SJSA1 (cell line): ENCODE measurements at regions not wholly inside any gene's neighbourhood (a gene's known extent, or its start where the extent isn't known, plus 50 kb on each side); places are given as distances from the start of the nearest gene placed in this dataset.

Experiments used
- DNase-seq, 2 experiments: peaks; one replicate each; pipeline ENCODE4 v3.0.0-alpha.2; 2015 to 2020; ENCODE audit warnings: low spot score in 2 of 2, low read depth in 1 of 2
- H3K27ac ChIP-seq: fragments of 250-450 bp; sonication (Bioruptor Pico); 2 replicates; pipeline ENCODE4 v1.5.1; 2020; ENCODE audit warnings: mild to moderate bottlenecking, moderate library complexity
- H3K27me3 ChIP-seq: fragments of 250-450 bp; sonication (Bioruptor Pico); replicated peaks from 2 replicates; pipeline ENCODE4 v1.5.1; 2020; ENCODE audit warnings: mild to moderate bottlenecking, moderate library complexity
- H3K36me3 ChIP-seq: fragments of 250-450 bp; sonication (Bioruptor Pico); 2 replicates; pipeline ENCODE4 v1.5.1; 2020; ENCODE audit warnings: mild to moderate bottlenecking
- H3K4me1 ChIP-seq: fragments of 250-450 bp; sonication (Bioruptor Pico); replicated peaks from 2 replicates; pipeline ENCODE4 v1.6.1; 2021; ENCODE audit warnings: mild to moderate bottlenecking
- H3K4me3 ChIP-seq: fragments of 250-450 bp; sonication (Bioruptor Pico); 2 replicates; pipeline ENCODE4 v1.5.1; 2020; ENCODE audit warnings: mild to moderate bottlenecking
- H3K9me3 ChIP-seq: fragments of 250-450 bp; sonication (Bioruptor Pico); replicated peaks from 2 replicates; pipeline ENCODE4 v1.5.1; 2020; ENCODE audit warnings: mild to moderate bottlenecking

DNA sequence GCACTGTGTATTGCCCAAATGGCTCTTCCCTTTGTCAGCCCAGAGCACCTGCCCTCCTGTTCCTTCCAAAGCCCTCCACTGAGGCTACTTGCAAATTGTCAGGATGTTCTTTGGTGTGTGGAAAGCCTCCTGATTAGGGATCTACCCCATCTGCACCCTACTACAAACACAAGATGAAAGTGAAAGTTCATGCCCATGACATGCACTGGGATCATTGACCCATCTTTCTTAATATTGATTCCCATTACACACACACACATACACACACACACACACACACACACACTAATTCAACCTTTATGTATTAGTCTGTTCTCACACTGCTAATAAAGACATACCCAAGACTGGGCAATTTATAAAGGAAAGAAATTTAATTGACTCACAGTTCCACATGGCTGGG is 213.7 kb upstream of the IGFBP3 start:
- no peak for DNase-seq
- H3K27ac ChIP-seq, result no peak overlapping the region
- no peak overlapping the region for H3K4me3 ChIP-seq
- H3K36me3 ChIP-seq, result no peaks in the 10 kb centered on the region
- no peaks in the 10 kb centered on the region for H3K27me3 ChIP-seq
- H3K9me3 ChIP-seq, result no peaks in the 10 kb centered on the region
- H3K4me1 ChIP-seq, result peaks cover 9% of the 10 kb centered on the region

DNA sequence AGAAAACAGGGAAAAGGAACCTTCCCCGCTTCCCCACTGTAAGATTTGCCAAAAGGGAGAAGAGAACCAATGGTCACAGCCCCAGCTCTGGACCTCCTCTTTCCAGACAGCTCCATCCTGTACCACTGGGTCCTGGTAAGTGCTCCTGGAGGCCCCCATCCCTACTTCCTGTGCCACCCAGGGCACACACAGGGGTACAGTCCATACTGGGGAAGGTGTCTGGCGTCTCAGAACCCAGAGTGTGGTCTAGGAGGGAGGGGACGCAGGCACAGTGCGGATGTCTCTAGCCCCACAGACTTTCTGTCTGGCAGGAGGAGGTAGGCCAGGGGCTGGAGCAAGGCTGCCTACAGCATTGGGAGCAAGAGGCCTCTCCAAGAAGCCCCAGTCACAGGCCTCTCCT is 213.3 kb upstream of the IGFBP3 start:
- Histone ChIP-seq H3K36me3 (no peaks in the 10 kb centered on the region), H3K4me1 (peaks cover 7% of the 10 kb centered on the region), H3K9me3 (no peaks in the 10 kb centered on the region), H3K27ac (no peak overlapping the region), H3K27me3 (no peaks in the 10 kb centered on the region), H3K4me3 (no peak overlapping the region)
- no peak for DNase-seq

DNA sequence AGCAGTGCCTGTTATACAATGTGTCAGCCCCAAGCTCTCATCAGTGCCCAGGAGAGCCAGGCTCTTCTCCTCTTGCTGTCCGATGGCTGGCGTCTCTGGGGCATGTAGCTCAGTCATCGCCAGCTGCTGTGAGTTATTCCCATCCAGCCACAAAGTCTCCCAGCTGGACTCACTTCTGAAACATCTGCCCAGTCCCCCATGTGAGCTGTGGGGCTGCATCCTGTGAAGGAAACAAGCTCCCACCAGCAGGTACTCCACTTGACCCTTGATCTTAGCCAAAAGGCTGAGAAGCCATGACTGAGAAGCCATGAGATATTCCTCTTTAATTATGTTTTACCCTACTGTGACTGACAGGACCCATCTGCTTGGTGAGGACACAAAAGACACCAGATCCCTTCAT is 212.7 kb upstream of the IGFBP3 start:
- H3K4me3 ChIP-seq, result no peak overlapping the region
- H3K27me3 ChIP-seq, result no peaks in the 10 kb centered on the region
- no peak for DNase-seq
- peaks cover under 1% of the 10 kb centered on the region for H3K4me1 ChIP-seq
- no peaks in the 10 kb centered on the region for H3K36me3 ChIP-seq
- H3K27ac ChIP-seq, result no peak overlapping the region
- no peaks in the 10 kb centered on the region for H3K9me3 ChIP-seq

DNA sequence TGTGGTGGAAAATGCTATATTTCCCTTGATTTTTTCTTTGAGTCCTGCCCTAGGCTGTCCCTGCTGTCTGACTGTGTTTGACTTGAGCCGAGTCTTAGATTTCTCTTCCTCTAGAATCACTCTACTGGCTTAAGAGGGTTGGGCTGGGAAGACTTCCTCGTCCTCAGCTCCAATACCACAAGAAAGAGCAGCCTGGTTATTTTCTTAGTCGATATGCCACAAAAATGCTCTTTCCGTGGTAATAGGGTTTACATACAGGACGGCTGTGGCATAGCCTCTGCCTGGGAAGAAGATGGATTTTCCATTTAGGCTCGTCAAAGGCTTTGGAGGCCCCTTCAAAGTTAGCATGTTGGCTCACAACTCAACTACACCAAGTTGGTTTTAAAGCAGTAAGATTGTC is 212.0 kb upstream of the IGFBP3 start:
- Histone ChIP-seq H3K9me3 (no peaks in the 10 kb centered on the region), H3K4me3 (no peak overlapping the region), H3K4me1 (no peaks in the 10 kb centered on the region; the same call in 1 of the 2 replicates), H3K36me3 (no peaks in the 10 kb centered on the region), H3K27me3 (no peaks in the 10 kb centered on the region), H3K27ac (no peak overlapping the region)
- DNase-seq, result no peak

DNA sequence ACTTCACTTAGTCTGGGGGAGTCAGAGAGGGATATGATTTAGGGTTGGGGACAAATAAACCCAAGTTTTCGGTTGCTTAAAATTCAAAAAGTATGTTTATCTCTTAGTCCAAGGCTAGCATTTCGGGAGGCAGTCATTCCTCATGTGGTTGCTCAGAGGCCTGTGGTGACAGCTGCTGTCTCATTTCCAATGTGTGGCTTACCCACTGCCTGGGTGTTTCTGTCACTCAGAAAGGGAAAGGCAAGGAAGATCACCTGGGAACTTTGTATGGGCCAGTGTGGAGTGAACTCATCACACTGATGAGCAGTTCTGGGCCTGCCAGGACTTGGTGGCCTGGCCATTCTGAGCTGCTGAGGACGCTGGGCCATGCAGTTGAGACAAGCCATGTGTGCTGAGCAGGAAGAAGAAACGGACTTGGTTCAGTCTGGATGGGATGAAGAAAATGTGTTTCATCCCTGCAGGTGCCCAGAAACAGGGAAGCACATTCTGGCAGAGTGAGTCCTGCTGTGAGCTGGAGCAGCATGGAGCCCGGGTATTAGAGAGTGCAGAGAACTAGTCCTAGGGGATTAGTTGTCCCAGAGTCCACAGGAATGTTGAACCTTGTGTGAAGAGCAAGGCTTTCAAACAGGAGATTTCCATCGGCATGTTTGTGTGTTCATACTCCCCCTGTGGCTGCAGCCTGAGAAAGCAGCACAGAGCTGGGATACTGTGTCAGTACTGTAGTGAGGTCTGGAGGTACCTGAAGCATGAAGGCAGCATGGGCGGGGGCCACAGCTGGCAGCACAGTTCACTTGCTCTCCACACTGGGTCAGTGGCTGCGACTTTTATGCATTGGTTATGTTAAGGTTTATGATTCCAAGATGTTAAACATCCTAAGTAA is 211.1 kb upstream of the IGFBP3 start:
- H3K27ac ChIP-seq, result no peak overlapping the region
- H3K4me1 ChIP-seq, result no peaks in the 10 kb centered on the region; the same call in 1 of the 2 replicates
- DNase-seq, result no peak
- no peaks in the 10 kb centered on the region for H3K36me3 ChIP-seq
- no peaks in the 10 kb centered on the region for H3K27me3 ChIP-seq
- no peaks in the 10 kb centered on the region for H3K9me3 ChIP-seq
- H3K4me3 ChIP-seq, result no peak overlapping the region

DNA sequence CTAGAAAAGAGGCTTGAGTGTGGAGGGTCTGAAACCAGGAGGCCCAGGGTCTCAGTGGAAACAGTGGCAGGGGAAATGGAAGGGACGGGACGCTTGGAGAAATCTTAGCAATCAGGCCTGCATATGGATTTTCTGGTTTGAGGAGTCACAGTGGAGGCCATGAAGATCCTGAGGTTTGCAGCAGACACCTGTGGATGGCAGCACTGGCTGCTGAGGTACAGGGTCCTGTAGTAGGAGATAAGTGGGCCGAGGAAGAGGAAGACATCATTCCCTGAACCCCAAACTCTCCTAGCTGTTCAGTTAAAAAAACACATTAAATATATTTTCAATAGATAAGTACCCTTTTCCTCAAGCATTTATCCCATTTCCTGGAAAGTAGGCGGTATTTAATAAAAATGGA is 208.8 kb upstream of the IGFBP3 start:
- Histone ChIP-seq H3K4me1 (no peaks in the 10 kb centered on the region; the same call in 1 of the 2 replicates), H3K27me3 (no peaks in the 10 kb centered on the region), H3K9me3 (no peaks in the 10 kb centered on the region), H3K4me3 (no peak overlapping the region), H3K36me3 (no peaks in the 10 kb centered on the region), H3K27ac (no peak overlapping the region)
- no peak for DNase-seq

DNA sequence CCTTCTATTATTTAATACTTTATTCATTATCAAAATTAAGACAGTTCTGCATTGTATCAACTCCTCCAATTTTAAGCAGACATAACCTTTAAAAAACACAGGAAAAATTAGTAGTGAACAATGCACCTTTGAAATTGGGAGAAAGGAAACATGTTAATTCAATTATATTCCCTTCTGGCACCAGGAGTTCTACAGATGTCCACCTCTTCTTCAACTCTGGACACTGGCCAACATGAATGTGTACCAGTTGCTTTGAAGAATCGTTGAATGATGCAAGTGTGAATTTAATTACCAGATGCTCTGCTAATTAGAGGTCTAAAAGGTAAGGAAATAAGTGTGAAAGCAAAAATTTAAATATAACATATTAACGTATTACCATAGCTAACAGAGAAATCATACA is 206.7 kb upstream of the IGFBP3 start:
- Histone ChIP-seq H3K36me3 (no peaks in the 10 kb centered on the region), H3K27me3 (no peaks in the 10 kb centered on the region), H3K27ac (no peak overlapping the region), H3K4me3 (no peak overlapping the region), H3K4me1 (no peaks in the 10 kb centered on the region; the same call in 1 of the 2 replicates), H3K9me3 (no peaks in the 10 kb centered on the region)
- no peak for DNase-seq

DNA sequence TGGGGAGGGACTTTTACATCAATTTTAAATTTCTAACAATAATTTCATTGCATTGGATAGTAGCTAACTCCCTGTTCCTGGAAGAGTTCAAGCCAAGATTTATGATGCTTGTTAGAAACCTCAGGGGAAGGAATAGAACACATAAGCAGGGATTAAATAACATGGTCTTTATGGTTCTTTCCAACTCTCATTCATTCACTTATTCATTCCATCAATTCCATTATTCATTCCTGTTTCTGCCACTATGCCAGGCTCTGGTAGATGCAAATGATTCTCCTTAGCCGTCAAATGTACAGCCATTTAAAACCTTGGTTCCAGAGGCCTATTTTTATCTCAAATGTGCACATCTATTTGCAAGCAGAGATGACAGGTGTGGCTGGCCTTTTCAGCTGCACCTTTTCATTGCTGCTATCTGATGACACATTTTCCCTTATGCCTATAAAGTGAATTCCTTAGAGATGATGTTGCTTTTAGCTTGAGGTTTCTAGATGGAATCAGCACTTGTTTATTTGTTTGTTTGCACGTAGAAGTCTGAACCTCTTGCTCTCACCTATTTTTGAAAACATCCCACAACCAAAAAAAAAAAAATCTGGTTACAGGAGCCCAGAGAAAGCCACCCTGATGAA is 205.7 kb upstream of the IGFBP3 start:
- Histone ChIP-seq H3K27ac (no peak overlapping the region), H3K9me3 (no peaks in the 10 kb centered on the region), H3K27me3 (no peaks in the 10 kb centered on the region), H3K36me3 (no peaks in the 10 kb centered on the region), H3K4me3 (no peak overlapping the region), H3K4me1 (no peaks in the 10 kb centered on the region)
- DNase-seq, result no peak

DNA sequence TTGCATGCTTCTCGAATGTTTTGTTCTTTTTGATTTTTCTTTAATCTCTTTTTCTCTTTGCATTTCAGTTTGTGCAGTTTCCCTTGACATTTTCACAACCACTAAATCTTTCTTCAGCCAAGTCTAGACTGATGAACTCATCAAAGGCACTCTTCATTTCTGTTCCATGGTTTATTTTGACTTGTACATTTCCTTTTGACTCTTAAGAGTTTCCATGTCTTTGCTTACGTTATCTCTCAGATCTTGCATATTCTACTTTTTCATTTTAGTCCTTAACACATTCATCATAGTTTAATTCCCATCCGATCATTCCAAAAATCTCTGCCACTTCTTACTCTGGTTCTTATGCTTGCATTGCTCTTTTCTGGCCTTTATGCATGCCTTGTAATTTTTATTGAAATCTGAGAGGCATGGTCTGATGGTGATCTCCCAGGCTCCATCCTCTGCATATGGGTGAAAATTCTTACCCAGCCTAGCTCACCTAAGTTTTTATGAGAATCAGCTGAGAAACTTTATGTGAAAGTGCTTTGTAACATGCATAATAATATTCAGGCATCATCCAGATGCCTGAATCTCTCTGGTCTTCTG is 202.8 kb upstream of the IGFBP3 start:
- H3K4me1 ChIP-seq, result peaks cover 4% of the 10 kb centered on the region
- no peak overlapping the region for H3K4me3 ChIP-seq
- no peaks in the 10 kb centered on the region for H3K36me3 ChIP-seq
- no peak for DNase-seq
- H3K9me3 ChIP-seq, result no peaks in the 10 kb centered on the region
- H3K27me3 ChIP-seq, result no peaks in the 10 kb centered on the region
- no peak overlapping the region for H3K27ac ChIP-seq

DNA sequence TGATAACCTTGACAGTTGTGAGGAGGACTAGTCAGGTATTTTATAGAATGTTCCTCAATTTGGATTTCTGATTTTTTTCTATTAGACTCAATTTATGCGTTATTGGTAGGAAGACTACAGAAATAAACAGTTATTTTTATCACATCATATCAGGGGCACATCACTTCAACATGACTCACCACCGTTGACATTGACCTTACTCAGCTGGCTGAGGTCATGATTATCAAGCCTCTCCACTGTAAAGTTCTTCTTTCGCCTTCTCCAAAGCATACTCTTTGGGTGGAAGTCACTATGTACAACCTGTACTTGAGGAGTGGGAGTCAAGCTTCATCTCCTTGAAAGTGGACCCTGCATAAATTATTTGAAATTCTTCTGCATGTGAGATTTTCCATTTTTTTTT is 194.3 kb upstream of the IGFBP3 start:
- H3K27ac ChIP-seq, result no peak overlapping the region
- no peaks in the 10 kb centered on the region for H3K9me3 ChIP-seq
- H3K4me1 ChIP-seq, result peaks cover 10% of the 10 kb centered on the region
- no peaks in the 10 kb centered on the region for H3K36me3 ChIP-seq
- no peak for DNase-seq
- no peak overlapping the region for H3K4me3 ChIP-seq
- H3K27me3 ChIP-seq, result no peaks in the 10 kb centered on the region

DNA sequence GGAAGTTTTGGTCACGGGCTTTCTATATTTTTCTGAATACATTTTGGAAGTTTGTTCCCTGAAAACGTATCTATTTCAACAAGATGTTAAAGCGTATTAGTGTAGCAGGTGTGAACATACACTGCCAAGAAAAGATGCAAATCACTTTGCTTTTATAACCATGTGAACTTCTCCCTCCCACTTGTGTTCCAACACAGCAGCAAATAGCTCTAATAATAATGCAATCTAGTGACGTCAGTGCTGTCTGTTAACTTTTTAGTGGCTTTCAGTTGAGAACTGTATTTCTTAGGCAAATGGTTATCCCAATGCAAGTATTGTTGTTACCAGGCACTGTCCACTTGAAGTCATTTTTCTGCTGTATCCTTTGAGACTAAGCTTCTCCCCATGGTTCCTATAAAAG is 188.4 kb upstream of the IGFBP3 start:
- H3K36me3 ChIP-seq, result no peaks in the 10 kb centered on the region
- no peak overlapping the region for H3K4me3 ChIP-seq
- no peaks in the 10 kb centered on the region for H3K27me3 ChIP-seq
- H3K27ac ChIP-seq, result no peak overlapping the region
- DNase-seq, result no peak
- no peaks in the 10 kb centered on the region for H3K4me1 ChIP-seq
- no peaks in the 10 kb centered on the region for H3K9me3 ChIP-seq

DNA sequence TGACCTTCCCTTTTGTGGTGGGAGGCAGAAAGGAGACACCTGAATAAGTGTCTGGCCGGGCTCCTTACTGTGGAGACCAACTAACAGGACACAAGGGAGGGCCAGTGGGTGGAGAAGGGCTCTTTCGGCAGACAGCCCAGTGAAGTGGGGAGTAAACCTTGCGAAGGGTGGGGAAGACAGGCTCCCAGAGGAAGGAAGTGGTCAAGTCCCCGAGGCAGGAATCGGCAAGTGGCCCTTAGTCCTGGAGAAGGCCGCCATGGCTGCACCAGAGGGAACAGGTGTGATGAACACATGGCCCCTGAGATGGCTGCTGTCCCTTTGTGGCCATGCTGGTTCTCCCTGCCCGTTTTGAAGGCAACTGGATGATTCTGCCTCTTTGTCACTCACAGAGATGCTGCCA is 187.2 kb upstream of the IGFBP3 start:
- no peak overlapping the region for H3K4me3 ChIP-seq
- no peaks in the 10 kb centered on the region for H3K27me3 ChIP-seq
- no peak overlapping the region for H3K27ac ChIP-seq
- H3K4me1 ChIP-seq, result no peaks in the 10 kb centered on the region
- no peak for DNase-seq
- H3K36me3 ChIP-seq, result no peaks in the 10 kb centered on the region
- no peaks in the 10 kb centered on the region for H3K9me3 ChIP-seq

DNA sequence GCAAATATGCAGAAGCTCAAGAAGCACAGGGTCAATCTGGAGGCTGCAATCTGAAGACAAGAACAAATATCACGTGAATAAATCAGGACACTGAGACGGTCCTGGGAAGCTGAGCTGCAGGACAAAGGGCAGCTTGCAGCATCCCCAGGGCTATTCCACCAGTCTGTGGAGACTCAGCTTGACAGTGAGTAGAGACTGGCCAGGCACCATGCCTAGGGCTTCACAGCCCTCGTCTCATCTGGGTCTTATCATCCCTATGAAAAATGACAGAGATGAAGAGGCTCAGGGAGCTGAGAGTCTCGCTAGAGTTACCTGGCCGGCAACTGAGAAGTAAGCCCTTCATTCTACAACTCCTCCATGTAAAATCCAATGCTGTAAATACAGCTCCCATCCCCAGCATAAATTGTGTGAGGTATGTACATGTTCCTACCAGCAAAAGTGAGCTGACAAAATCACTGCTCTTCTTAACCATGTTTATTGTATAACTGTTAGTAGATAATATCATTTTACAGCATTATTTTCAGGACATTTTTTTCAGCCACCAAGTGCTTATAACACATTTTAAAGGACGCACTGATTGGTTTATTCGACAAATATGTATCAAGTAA is 186.6 kb upstream of the IGFBP3 start:
- Histone ChIP-seq H3K36me3 (no peaks in the 10 kb centered on the region), H3K4me3 (no peak overlapping the region), H3K4me1 (no peaks in the 10 kb centered on the region), H3K27ac (no peak overlapping the region), H3K27me3 (no peaks in the 10 kb centered on the region), H3K9me3 (no peaks in the 10 kb centered on the region)
- DNase-seq, result no peak

DNA sequence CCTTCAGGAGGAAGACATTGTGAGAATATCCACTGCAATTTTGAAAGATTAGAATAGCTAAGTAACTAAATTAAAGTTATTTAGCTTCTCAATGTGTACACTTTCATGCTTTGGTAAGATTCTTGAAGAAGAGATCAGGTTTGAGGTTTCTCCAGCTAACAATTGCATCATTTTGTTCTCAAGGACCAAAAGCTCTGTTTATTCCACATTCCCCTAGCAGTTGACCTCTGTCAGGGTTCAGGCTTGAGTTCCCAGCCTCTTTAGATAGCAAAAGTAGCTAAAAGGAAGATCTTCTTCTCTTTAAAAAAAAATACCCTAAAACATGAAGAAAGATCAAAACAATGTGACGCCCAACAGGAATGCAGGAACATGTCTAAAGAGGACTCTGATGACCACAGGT is 179.4 kb upstream of the IGFBP3 start:
- H3K9me3 ChIP-seq, result no peaks in the 10 kb centered on the region
- H3K36me3 ChIP-seq, result no peaks in the 10 kb centered on the region
- no peaks in the 10 kb centered on the region for H3K27me3 ChIP-seq
- DNase-seq, result no peak
- H3K4me1 ChIP-seq, result peaks cover 14% of the 10 kb centered on the region
- no peak overlapping the region for H3K27ac ChIP-seq
- H3K4me3 ChIP-seq, result no peak overlapping the region
